Erythroblast (primary cell): ENCODE measurements at regions not wholly inside any gene's neighbourhood (a gene's known extent, or its start where the extent isn't known, plus 50 kb on each side); places are given as distances from the start of the nearest gene placed in this dataset.

Experiments
- DNase-seq, 2 experiments: peaks; one replicate each; lab custom pipeline; 2025; lab: John Stamatoyannopoulos, UW
- GATA1 ChIP-seq: IDR thresholded peaks from 2 replicates; pipeline ENCODE4 v1.6.1; 2011; ENCODE audit warnings: low read depth, mild to moderate bottlenecking, control low read depth, low read length, moderate library complexity
- POLR2A ChIP-seq: IDR thresholded peaks from 2 replicates; pipeline ENCODE4 v1.6.1; 2011; ENCODE audit warnings: mild to moderate bottlenecking, low read length

- TF ChIP-seq GATA1 (no peak), POLR2A (no peak)
- no peak for DNase-seq
Measured at GRCh38 chr13:109510013-109510412, 276.4 kb downstream of the IRS2 start.

- DNase-seq = no peak
- no peak for TF ChIP-seq GATA1
- no peak for TF ChIP-seq POLR2A
Measured at GRCh38 chr13:109509154-109509900, 277.1 kb downstream of the IRS2 start.

GRCh38 chr13:109500146-109500773 is 286.1 kb downstream of the IRS2 start:
- no peak for TF ChIP-seq GATA1
- TF ChIP-seq POLR2A = no peak
- no peak for DNase-seq

- TF ChIP-seq POLR2A = no peak
- no peak for TF ChIP-seq GATA1
Measured at GRCh38 chr13:109497917-109498316, 288.5 kb downstream of the IRS2 start.

GRCh38 chr13:109496216-109496615 is 290.2 kb downstream of the IRS2 start:
- no peak for TF ChIP-seq POLR2A
- TF ChIP-seq GATA1 = no peak
- no peak for DNase-seq

More at GRCh38 chr13:109497917-109498316, 288.5 kb downstream of the IRS2 start:
- DNase-seq = no peak

DNA sequence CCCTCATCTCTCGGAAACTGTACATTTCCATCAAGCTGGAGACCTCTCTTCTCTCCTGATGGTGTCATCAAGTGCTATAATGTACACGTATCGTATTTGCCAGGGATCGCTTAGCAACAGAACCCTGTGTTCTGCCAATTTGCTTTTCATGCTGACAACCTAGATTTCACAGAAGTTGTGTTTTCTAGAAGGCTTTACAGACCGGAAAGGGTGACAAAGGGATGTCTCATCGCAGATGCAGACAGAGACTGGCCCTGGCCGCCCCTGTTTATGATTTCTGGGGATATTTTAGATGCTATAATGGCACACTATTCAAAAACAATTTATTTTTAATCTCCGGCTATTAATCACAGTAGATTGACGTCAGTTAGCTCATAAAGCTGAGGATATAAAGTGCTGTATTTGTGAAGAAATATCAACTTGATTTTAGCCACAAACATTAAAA is 291.4 kb downstream of the IRS2 start:
- TF ChIP-seq POLR2A (no peak), GATA1 (no peak)
- DNase-seq = no peak

DNA sequence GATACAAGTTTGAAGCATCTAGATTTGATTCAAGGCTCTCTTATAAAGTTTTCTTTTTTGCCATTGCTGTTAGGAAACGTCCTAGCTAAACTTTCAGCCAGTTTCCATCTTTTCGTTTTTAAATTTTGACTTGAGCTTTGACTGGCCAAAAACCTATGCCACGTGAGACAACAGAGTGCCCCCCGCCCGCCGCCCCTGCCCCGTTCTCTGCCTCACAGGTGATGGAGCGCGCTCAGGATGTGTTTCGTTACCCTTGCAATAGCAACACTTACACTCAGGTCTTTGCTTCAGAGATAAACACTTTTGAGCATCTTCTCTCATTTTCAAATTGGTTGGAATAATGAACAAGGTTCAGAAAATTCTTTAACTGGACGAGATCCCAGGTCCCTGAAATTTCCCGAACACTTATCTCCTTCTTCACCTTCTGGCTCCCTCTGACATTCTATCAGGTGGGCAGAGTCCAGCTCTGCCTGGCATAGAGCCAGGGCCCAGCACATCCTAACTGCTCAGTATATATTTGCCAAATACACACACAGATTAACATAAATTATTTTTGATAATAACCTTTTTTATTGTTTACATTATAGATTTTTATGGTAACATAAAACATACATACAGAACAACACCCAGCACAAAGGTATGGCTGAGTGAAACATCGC is 301.1 kb downstream of the IRS2 start:
- no peak for DNase-seq
- TF ChIP-seq GATA1 = no peak
- TF ChIP-seq POLR2A = no peak

GRCh38 chr13:109483284-109483683 is 303.1 kb downstream of the IRS2 start:
- no peak for TF ChIP-seq GATA1
- TF ChIP-seq POLR2A = no peak
- no peak for DNase-seq

DNA sequence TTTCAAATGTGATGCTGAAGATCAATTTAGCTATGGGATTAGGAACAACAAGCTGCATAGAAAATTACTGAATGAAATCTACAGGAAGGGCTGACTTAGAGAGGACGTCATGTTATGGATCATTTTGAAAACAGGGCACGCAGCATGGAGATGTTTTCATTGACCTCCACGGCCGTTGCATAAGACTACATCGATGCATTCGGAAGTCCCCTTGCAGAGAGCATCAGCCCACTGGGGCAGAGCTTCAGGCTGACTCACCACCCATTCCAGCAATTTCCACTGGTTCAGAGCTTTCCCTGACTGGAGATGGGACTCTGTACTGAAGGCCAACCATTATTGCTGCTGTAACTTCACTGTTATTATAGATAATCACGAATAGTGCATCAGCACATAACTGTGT is 305.3 kb downstream of the IRS2 start:
- TF ChIP-seq GATA1 (no peak), POLR2A (no peak)
- no peak for DNase-seq

DNA sequence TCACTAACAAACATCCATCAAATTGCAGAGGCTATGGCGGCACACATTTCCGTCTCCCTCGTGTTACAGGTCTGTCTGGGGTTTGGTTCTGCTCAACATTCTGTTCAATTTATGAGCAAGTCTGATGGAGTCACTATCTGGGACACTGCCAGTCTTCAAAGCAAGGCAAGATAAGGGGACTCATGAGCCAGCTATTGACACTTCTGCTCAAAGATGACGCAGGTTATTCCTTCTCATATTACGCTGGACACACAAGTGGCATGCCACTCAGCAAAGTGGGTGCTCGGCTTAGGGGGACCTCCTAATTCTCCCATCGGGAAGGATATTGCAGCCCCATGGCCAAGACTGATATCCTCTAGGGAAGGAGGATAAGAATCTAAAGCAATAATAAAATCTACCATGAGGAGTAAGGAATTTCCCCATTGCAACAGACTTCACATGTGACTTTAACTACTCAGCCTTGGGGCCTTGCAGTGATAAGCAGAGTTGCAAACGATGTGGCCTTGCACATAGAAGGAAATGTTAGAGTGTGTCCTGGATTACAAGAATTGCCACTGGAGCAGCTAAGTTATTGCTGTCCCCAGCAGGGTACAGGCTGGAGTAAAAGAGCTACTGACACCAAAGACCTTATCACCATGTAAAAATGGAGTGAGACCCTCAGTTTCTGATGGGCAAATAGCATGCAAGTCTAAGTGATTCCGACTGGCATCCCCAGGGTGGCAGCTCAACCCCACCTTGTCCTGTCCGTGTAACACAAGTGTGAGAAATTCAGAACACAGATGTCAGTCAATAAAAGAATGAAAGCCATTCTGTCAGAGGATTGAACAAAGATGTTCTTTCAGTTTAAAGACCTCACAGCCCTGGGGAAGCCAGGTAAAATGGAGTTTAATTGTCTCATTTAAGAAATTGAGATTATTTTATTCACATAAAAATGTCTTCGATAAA is 306.1 kb downstream of the IRS2 start:
- TF ChIP-seq POLR2A (no peak), GATA1 (no peak)
- no peak for DNase-seq

DNA sequence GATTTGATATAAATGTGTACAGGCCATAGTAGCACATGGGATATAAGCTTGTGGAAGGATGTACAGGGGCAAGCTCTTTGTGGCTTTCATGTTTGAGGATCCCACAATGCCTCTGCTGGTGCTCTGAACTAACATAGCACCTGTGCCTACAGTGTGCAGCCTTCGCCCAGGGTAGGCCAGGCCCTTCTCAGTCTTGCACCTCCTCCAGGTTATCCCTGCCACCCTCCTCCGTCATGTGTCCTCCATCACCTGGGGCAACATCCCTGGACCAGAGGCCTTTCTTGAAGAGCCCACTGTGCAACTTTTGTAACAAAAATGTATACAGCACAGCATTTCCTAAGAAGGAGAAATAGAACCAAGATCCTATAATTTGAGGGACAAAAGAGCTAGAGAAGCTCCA is 306.8 kb downstream of the IRS2 start:
- TF ChIP-seq GATA1 (no peak), POLR2A (no peak)

GRCh38 chr13:109476001-109476400 is 310.4 kb downstream of the IRS2 start:
- DNase-seq = no peak
- TF ChIP-seq GATA1 = no peak
- no peak for TF ChIP-seq POLR2A

More for the DNA sequence above, 306.8 kb downstream of the IRS2 start:
- DNase-seq = no peak

GRCh38 chr13:109468123-109468522 is 318.3 kb downstream of the IRS2 start:
- DNase-seq = no peak
- no peak for TF ChIP-seq GATA1
- TF ChIP-seq POLR2A = no peak
